ENCODE measurements at regions not wholly inside any gene's neighbourhood (a gene's known extent, or its start where the extent isn't known, plus 50 kb on each side); places are given as distances from the start of the nearest gene placed in this dataset.

- Histone ChIP-seq H3K9ac (no peak overlapping the region), H2AFZ (ENCODE audit: low read depth) (no peak overlapping the region), H4K20me1 (ENCODE audit: insufficient read depth) (no peaks in the 10 kb centered on the region), H3K27ac (ENCODE audit: low read depth in 2 of 2, low read length in 1 of 2) (no peak overlapping the region), H3K27me3 (ENCODE audit: insufficient read depth) (no peaks in the 10 kb centered on the region), H3K79me2 (ENCODE audit: insufficient read depth) (no peaks in the 10 kb centered on the region), H3K9me2 (peaks cover 3% of the 10 kb centered on the region; the same call in 1 of the 2 replicates), H3K4me1 (ENCODE audit: control insufficient read depth in 1 of 2, insufficient read depth in 2 of 2, low read depth in 1 of 2, low read length in 1 of 2) (no peaks in the 10 kb centered on the region; a peak in 1 of 4 replicates), H3K4me2 (no peak overlapping the region), H3F3A (replicated peaks; ENCODE audit: insufficient read depth) (no peaks in the 10 kb centered on the region), H3K9me3 (no peaks in the 10 kb centered on the region), H3K36me3 (replicated peaks in 1 of 2; ENCODE audit: control insufficient read depth in 1 of 2, insufficient read depth in 2 of 2, low read length in 1 of 2) (no peaks in the 10 kb centered on the region), H3K4me3 (ENCODE audit: low read depth in 2 of 2, low read length in 1 of 2) (no peak overlapping the region)
- TF ChIP-seq FOSL2 (IDR thresholded peaks at IDR 0.05; ENCODE audit: borderline replicate concordance, low read depth) (no peak), JUND (IDR thresholded peaks at IDR 0.05) (no peak), TCF12 (IDR thresholded peaks at IDR 0.05) (no peak), SMC3 (IDR thresholded peaks at IDR 0.05; ENCODE audit: low read depth, low read length) (no peak), RXRA (IDR thresholded peaks at IDR 0.05; ENCODE audit: borderline replicate concordance, low read depth) (no peak), SIN3A (IDR thresholded peaks at IDR 0.05; ENCODE audit: borderline replicate concordance, low read depth, low read length) (no peak), NFIC (IDR thresholded peaks at IDR 0.05; ENCODE audit: borderline replicate concordance) (no peak), TAF1 (IDR thresholded peaks at IDR 0.05; ENCODE audit: borderline replicate concordance, low read depth, low read length) (no peak), MAX (IDR thresholded peaks at IDR 0.05; ENCODE audit: low read depth) (no peak), ELF1 (IDR thresholded peaks at IDR 0.05) (no peak)
- ChIA-PET POLR2A (no interaction called here), CTCF (interaction anchor here (0.6 to 1.5 kb wide), 6 partner anchors 84 to 1040 kb away, joined by 3 to 7 read pairs (median 4); no protein-coding TSS in a partner anchor)
- 24% methylated on average over 1 of the region's 1 CpG for whole genome bisulfite sequencing (ENCODE audit: low lambda C conversion rate)
- no peak for DNase-seq
Observed at GRCh38 chr9:73566627-73567026, 415.0 kb downstream of the ANXA1 start.

- no peaks in the 10 kb centered on the region for H3K79me2 ChIP-seq (ENCODE audit: insufficient read depth)
- no peaks in the 10 kb centered on the region for H4K20me1 ChIP-seq (ENCODE audit: insufficient read depth)
- no peaks in the 10 kb centered on the region for H3K36me3 ChIP-seq (replicated peaks in 1 of 2; ENCODE audit: control insufficient read depth in 1 of 2, insufficient read depth in 2 of 2, low read length in 1 of 2)
- no peaks in the 10 kb centered on the region for H3K9me3 ChIP-seq
- H2AFZ ChIP-seq (ENCODE audit: low read depth) = no peak overlapping the region
- no peak overlapping the region for H3K27ac ChIP-seq (ENCODE audit: low read depth in 2 of 2, low read length in 1 of 2)
- no peak overlapping the region for H3K4me2 ChIP-seq
- CTCF ChIA-PET = interaction anchor here (0.6 to 1.5 kb wide), 3 partner anchors 7 to 46 kb away, joined by 3 to 5 read pairs (median 3); no protein-coding TSS in a partner anchor
- H3K4me3 ChIP-seq (ENCODE audit: low read depth in 2 of 2, low read length in 1 of 2) = no peak overlapping the region
- DNase-seq = no peak
- H3K27me3 ChIP-seq (ENCODE audit: insufficient read depth) = no peaks in the 10 kb centered on the region
- POLR2A ChIA-PET = no interaction called here
- no peaks in the 10 kb centered on the region for H3K9me2 ChIP-seq
- peaks cover 0 to 6% of the 10 kb centered on the region in 2 experiments; a peak in 2 of 4 replicates for H3K4me1 ChIP-seq (ENCODE audit: control insufficient read depth in 1 of 2, insufficient read depth in 2 of 2, low read depth in 1 of 2, low read length in 1 of 2)
- H3K9ac ChIP-seq = no peak overlapping the region
- H3F3A ChIP-seq (replicated peaks; ENCODE audit: insufficient read depth) = no peaks in the 10 kb centered on the region
- 22% methylated on average over 4 of the region's 4 CpGs for WGBS (ENCODE audit: low lambda C conversion rate)
- TF ChIP-seq FOXM1 (IDR thresholded peaks at IDR 0.05; ENCODE audit: low read depth) (no peak), EP300 (IDR thresholded peaks at IDR 0.05; ENCODE audit: borderline replicate concordance in 1 of 2, low read depth in 1 of 2, low read length in 1 of 2) (no peak), TEAD4 (IDR thresholded peaks at IDR 0.05; ENCODE audit: borderline replicate concordance, insufficient read depth) (no peak), REST (IDR thresholded peaks at IDR 0.05; ENCODE audit: low read depth, low read length) (no peak), RAD21 (IDR thresholded peaks at IDR 0.05; ENCODE audit: low read length) (no peak), MEF2A (IDR thresholded peaks at IDR 0.05; ENCODE audit: borderline replicate concordance, low read depth) (no peak), MAX (IDR thresholded peaks at IDR 0.05; ENCODE audit: low read depth) (no peak), TAF1 (IDR thresholded peaks at IDR 0.05; ENCODE audit: borderline replicate concordance, low read depth, low read length) (no peak), GATA2 (CRISPR knock-in tag; IDR thresholded peaks at IDR 0.05) (no peak), EZH2phosphoT487 (IDR thresholded peaks at IDR 0.05; ENCODE audit: borderline replicate concordance, low read depth) (no peak)
- TF ChIP-seq, protein P1, sequence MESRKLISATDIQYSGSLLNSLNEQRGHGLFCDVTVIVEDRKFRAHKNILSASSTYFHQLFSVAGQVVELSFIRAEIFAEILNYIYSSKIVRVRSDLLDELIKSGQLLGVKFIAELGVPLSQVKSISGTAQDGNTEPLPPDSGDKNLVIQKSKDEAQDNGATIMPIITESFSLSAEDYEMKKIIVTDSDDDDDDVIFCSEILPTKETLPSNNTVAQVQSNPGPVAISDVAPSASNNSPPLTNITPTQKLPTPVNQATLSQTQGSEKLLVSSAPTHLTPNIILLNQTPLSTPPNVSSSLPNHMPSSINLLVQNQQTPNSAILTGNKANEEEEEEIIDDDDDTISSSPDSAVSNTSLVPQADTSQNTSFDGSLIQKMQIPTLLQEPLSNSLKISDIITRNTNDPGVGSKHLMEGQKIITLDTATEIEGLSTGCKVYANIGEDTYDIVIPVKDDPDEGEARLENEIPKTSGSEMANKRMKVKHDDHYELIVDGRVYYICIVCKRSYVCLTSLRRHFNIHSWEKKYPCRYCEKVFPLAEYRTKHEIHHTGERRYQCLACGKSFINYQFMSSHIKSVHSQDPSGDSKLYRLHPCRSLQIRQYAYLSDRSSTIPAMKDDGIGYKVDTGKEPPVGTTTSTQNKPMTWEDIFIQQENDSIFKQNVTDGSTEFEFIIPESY (IDR thresholded peaks at IDR 0.05; ENCODE audit: borderline replicate concordance, low read depth) = no peak
- TF ChIP-seq, protein P2, sequence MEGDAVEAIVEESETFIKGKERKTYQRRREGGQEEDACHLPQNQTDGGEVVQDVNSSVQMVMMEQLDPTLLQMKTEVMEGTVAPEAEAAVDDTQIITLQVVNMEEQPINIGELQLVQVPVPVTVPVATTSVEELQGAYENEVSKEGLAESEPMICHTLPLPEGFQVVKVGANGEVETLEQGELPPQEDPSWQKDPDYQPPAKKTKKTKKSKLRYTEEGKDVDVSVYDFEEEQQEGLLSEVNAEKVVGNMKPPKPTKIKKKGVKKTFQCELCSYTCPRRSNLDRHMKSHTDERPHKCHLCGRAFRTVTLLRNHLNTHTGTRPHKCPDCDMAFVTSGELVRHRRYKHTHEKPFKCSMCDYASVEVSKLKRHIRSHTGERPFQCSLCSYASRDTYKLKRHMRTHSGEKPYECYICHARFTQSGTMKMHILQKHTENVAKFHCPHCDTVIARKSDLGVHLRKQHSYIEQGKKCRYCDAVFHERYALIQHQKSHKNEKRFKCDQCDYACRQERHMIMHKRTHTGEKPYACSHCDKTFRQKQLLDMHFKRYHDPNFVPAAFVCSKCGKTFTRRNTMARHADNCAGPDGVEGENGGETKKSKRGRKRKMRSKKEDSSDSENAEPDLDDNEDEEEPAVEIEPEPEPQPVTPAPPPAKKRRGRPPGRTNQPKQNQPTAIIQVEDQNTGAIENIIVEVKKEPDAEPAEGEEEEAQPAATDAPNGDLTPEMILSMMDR (IDR thresholded peaks at IDR 0.05) = no peak
Observed at GRCh38 chr9:73573235-73573634, 421.6 kb downstream of the ANXA1 start.

Measured in SK-N-SH (cell line).